ENCODE measurements at regions not wholly inside any gene's neighbourhood (a gene's known extent, or its start where the extent isn't known, plus 50 kb on each side); places are given as distances from the start of the nearest gene placed in this dataset.

DNA sequence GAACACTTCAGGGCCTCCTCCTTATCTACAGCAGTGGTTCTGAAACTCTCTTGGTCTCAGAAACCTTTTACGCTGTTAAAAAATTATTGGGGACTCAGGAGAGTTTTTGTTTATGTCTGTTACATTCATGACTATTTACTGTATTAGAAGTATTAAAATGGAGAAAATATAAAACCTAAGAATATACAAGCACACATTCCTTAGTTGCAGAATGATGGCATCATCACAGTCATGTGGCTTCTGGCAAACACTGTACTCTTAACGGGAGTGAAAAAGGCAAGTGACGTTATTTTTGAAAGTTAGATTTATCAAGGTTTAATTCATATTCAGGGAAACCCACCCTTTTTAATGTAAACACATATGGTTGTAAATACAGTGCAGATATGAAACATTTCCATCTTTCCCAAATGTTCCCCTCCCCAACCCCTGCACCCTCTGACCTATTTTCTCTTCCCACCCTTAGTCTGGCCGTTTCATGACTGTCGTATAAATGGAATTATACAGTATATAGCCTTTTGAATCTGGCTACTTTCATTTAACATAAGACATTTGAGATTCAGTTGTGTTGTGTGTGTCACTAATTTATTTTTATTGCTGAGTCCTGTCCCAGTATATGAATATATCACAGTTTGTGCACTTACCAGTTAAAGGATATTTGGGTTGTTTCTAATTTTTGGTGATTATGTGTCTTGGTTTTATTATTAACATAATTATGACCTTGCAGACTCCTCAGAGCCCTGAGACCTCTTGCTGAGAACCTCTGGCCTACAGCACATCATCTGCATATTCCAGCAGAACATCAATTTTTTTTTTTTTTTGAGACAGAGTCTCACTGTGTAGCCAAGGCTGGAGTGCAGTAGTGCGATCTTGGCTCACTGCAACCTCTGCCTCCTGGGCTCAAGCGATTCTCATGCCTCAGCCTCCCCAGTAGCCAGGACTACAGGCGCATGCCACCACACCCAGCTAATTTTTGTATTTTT lies 457.0 kb downstream of the PCNX1 start:
- no peaks in the 10 kb centered on the region for H4K20me1 ChIP-seq (replicated peaks; ENCODE audit: control insufficient read depth, extremely low read depth, insufficient read depth, low read length)
- no peak for TF ChIP-seq POLR2A (IDR thresholded peaks at IDR 0.05; ENCODE audit: low read depth, low read length)
- no peak for TF ChIP-seq MYC (IDR thresholded peaks at IDR 0.05; ENCODE audit: low read depth, low read length)
- TF ChIP-seq JUN (IDR thresholded peaks at IDR 0.05; ENCODE audit: borderline replicate concordance, insufficient read depth, insufficient read length, low read depth), result no peak
- FAIRE-seq, result no peak
- H3K79me2 ChIP-seq (ENCODE audit: control insufficient read depth, insufficient read depth, low read length), result no peaks in the 10 kb centered on the region
- H3K4me3 ChIP-seq (replicated peaks in 1 of 3; ENCODE audit: insufficient read depth in 1 of 3, low read depth in 1 of 3, low read length in 3 of 3), result no peak overlapping the region
- H3K9me3 ChIP-seq (replicated peaks; ENCODE audit: control insufficient read depth, insufficient read depth, low read length), result no peaks in the 10 kb centered on the region
- no peak for DNase-seq (ENCODE audit: low read depth, low spot score)
- H3K36me3 ChIP-seq (ENCODE audit: control insufficient read depth in 2 of 2, extremely low read depth in 1 of 2, insufficient read depth in 2 of 2, low read length in 2 of 2), result no peaks in the 10 kb centered on the region
- H3K4me2 ChIP-seq (ENCODE audit: insufficient read depth, low read length), result no peak overlapping the region
- H2AFZ ChIP-seq (ENCODE audit: low read depth, low read length), result no peak overlapping the region
- dilution Hi-C loops (cut with MboI; ENCODE audit: extremely low pct_ligation_motif_present, low sequenced_read_pairs) (no loop called here), intact Hi-C loops (cut with micrococcal nuclease) (no loop called here)
- no peaks in the 10 kb centered on the region for H3K27me3 ChIP-seq (ENCODE audit: control insufficient read depth in 2 of 2, insufficient read depth in 2 of 2, low read length in 2 of 2)
- ChIA-PET POLR2A (no interaction called here), CTCF (interaction anchor here (1.4 kb wide), 1 partner anchor 43 kb away, joined by 3 read pairs; no protein-coding TSS in a partner anchor)
- no TSS peak for BruUV-seq (replicated peaks)
- no peak overlapping the region for H3K27ac ChIP-seq (ENCODE audit: insufficient read depth, low read depth, low read length)
- no peaks in the 10 kb centered on the region for H3K9me1 ChIP-seq (replicated peaks; ENCODE audit: control insufficient read depth, extremely low read depth, insufficient read depth, low read length)
- H3K4me1 ChIP-seq (ENCODE audit: control insufficient read depth, extremely low read depth, insufficient read depth, low read length), result peaks cover 4% of the 10 kb centered on the region
- H3K9ac ChIP-seq (replicated peaks; ENCODE audit: extremely low read depth, insufficient read depth, low read length), result no peak overlapping the region

DNA sequence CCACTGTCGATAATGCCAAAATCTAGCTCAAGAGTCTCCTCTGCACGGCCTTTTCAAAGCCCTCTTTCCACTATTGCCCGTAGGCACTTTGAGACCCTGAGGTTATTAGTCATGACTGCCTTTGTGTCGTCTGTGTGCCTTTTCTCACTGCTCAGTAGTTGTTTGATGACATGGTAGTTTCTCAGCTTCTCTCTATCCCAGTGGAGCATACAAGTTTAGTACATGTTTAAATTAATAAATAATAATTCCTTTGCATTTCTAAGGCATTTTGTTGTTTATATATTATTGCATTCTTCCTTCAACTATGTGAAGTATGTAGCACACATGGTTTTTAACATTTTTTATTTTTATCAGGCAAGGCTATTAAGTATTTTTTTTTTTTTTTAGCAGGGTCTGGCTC lies 458.1 kb downstream of the PCNX1 start:
- Histone ChIP-seq H3K9ac (replicated peaks; ENCODE audit: extremely low read depth, insufficient read depth, low read length) (no peak overlapping the region), H4K20me1 (replicated peaks; ENCODE audit: control insufficient read depth, extremely low read depth, insufficient read depth, low read length) (no peaks in the 10 kb centered on the region), H3K4me1 (ENCODE audit: control insufficient read depth, extremely low read depth, insufficient read depth, low read length) (peaks cover 4% of the 10 kb centered on the region), H2AFZ (ENCODE audit: low read depth, low read length) (no peak overlapping the region), H3K27me3 (ENCODE audit: control insufficient read depth in 2 of 2, insufficient read depth in 2 of 2, low read length in 2 of 2) (no peaks in the 10 kb centered on the region), H3K9me1 (replicated peaks; ENCODE audit: control insufficient read depth, extremely low read depth, insufficient read depth, low read length) (no peaks in the 10 kb centered on the region), H3K27ac (ENCODE audit: insufficient read depth, low read depth, low read length) (no peak overlapping the region), H3K4me2 (ENCODE audit: insufficient read depth, low read length) (no peak overlapping the region), H3K36me3 (ENCODE audit: control insufficient read depth in 2 of 2, extremely low read depth in 1 of 2, insufficient read depth in 2 of 2, low read length in 2 of 2) (no peaks in the 10 kb centered on the region), H3K4me3 (replicated peaks in 1 of 3; ENCODE audit: insufficient read depth in 1 of 3, low read depth in 1 of 3, low read length in 3 of 3) (no peak overlapping the region), H3K79me2 (ENCODE audit: control insufficient read depth, insufficient read depth, low read length) (peaks cover under 1% of the 10 kb centered on the region), H3K9me3 (replicated peaks; ENCODE audit: control insufficient read depth, insufficient read depth, low read length) (no peaks in the 10 kb centered on the region)
- POLR2A ChIA-PET, result no interaction called here
- TF ChIP-seq, protein P1, sequence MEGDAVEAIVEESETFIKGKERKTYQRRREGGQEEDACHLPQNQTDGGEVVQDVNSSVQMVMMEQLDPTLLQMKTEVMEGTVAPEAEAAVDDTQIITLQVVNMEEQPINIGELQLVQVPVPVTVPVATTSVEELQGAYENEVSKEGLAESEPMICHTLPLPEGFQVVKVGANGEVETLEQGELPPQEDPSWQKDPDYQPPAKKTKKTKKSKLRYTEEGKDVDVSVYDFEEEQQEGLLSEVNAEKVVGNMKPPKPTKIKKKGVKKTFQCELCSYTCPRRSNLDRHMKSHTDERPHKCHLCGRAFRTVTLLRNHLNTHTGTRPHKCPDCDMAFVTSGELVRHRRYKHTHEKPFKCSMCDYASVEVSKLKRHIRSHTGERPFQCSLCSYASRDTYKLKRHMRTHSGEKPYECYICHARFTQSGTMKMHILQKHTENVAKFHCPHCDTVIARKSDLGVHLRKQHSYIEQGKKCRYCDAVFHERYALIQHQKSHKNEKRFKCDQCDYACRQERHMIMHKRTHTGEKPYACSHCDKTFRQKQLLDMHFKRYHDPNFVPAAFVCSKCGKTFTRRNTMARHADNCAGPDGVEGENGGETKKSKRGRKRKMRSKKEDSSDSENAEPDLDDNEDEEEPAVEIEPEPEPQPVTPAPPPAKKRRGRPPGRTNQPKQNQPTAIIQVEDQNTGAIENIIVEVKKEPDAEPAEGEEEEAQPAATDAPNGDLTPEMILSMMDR (IDR thresholded peaks at IDR 0.05; ENCODE audit: extremely low read depth in 1 of 2, insufficient read depth in 1 of 2, low read depth in 1 of 2, low read length in 2 of 2), result no peak
- no peak for TF ChIP-seq POLR2AphosphoS5 (IDR thresholded peaks at IDR 0.05; ENCODE audit: insufficient read depth, low read depth, low read length)
- no peak for TF ChIP-seq MYC (IDR thresholded peaks at IDR 0.05; ENCODE audit: low read depth, low read length)
- TF ChIP-seq POLR2A (IDR thresholded peaks at IDR 0.05; ENCODE audit: low read depth, low read length), result no peak
- FAIRE-seq, result no peak
- dilution Hi-C loops (cut with MboI; ENCODE audit: extremely low pct_ligation_motif_present, low sequenced_read_pairs), result no loop called here
- intact Hi-C loops (cut with micrococcal nuclease), result no loop called here
- CTCF ChIA-PET, result interaction anchor here (1.1 kb wide), 1 partner anchor 22 kb away, joined by 3 read pairs; no protein-coding TSS in a partner anchor
- DNase-seq (ENCODE audit: low read depth, low spot score), result no peak
- no TSS peak for BruUV-seq (replicated peaks)
